ENCODE measurements at regions not wholly inside any gene's neighbourhood (a gene's known extent, or its start where the extent isn't known, plus 50 kb on each side); places are given as distances from the start of the nearest gene placed in this dataset.

- TF ChIP-seq POLR2A (IDR thresholded peaks at IDR 0.05) (no peak), CTCF (IDR thresholded peaks at IDR 0.05) (no peak)
Observed at GRCh38 chr12:13428538-13429265, 232.2 kb downstream of the EMP1 start.

Data from breast epithelium (tissue), 3 donors.